ENCODE measurements at regions not wholly inside any gene's neighbourhood (a gene's known extent, or its start where the extent isn't known, plus 50 kb on each side); places are given as distances from the start of the nearest gene placed in this dataset.

GRCh38 chr9:74036549-74037231 is 460.4 kb upstream of the RORB start:
- no peak for TF ChIP-seq POLR2A (IDR thresholded peaks at IDR 0.05)
- TF ChIP-seq CTCF (IDR thresholded peaks at IDR 0.05), result no peak
